ENCODE measurements at regions not wholly inside any gene's neighbourhood (a gene's known extent, or its start where the extent isn't known, plus 50 kb on each side); places are given as distances from the start of the nearest gene placed in this dataset.
A peak's percentile ranks its signal among the peaks of the same experiment; 100 is the strongest.

GRCh38 chr9:115587310-115587709, 469.4 kb upstream of the TNC start:
- Histone ChIP-seq H3K9me3 (replicated peaks) (peaks cover 5% of the 10 kb centered on the region; the same call in 1 of the 2 replicates), H3K4me3 (no peak overlapping the region), H3K36me3 (no peaks in the 10 kb centered on the region)

GRCh38 chr9:115590011-115590410, 472.1 kb upstream of the TNC start:
- DNase-seq = no peak
- H3K4me1 ChIP-seq = peaks cover 15% of the 10 kb centered on the region
- no peaks in the 10 kb centered on the region for H3K27me3 ChIP-seq
- H3K27ac ChIP-seq = no peak overlapping the region
- peaks cover 5% of the 10 kb centered on the region; the same call in 1 of the 2 replicates for H3K9me3 ChIP-seq (replicated peaks)
- no peaks in the 10 kb centered on the region for H3K36me3 ChIP-seq
- no peak overlapping the region for H3K4me3 ChIP-seq

More at GRCh38 chr9:115587310-115587709, 469.4 kb upstream of the TNC start:
- Histone ChIP-seq H3K27ac (no peak overlapping the region), H3K27me3 (no peaks in the 10 kb centered on the region), H3K4me1 (peaks cover 5% of the 10 kb centered on the region; the same call in 1 of the 2 replicates)
- DNase-seq = no peak

- peaks cover 5% of the 10 kb centered on the region; the same call in 1 of the 2 replicates for H3K9me3 ChIP-seq (replicated peaks)
- H3K4me1 ChIP-seq = peaks cover 24% of the 10 kb centered on the region
- no peak overlapping the region for H3K4me3 ChIP-seq
- no peaks in the 10 kb centered on the region for H3K27me3 ChIP-seq
- peak; percentile 88 to 96 for DNase-seq
- H3K27ac ChIP-seq = peak overlapping the region; percentile 1; the same call in 1 of the 2 replicates
- no peaks in the 10 kb centered on the region for H3K36me3 ChIP-seq
These were observed 473.6 kb upstream of the TNC start for GRCh38 chr9:115591584-115591984.

- Histone ChIP-seq H3K4me3 (no peak overlapping the region), H3K9me3 (replicated peaks) (peaks cover 5% of the 10 kb centered on the region; the same call in 1 of the 2 replicates), H3K36me3 (no peaks in the 10 kb centered on the region), H3K27me3 (no peaks in the 10 kb centered on the region), H3K27ac (no peak overlapping the region), H3K4me1 (peaks cover 25% of the 10 kb centered on the region)
- DNase-seq = peak; percentile 24 to 78
These were observed 475.7 kb upstream of the TNC start for GRCh38 chr9:115593587-115594091.

- H3K4me1 ChIP-seq = peaks cover 25% of the 10 kb centered on the region
- H3K9me3 ChIP-seq (replicated peaks) = no peaks in the 10 kb centered on the region; the same call in 1 of the 2 replicates
- peak in 1 of 2 experiments; percentile 31 for DNase-seq
- no peak overlapping the region for H3K27ac ChIP-seq
- H3K36me3 ChIP-seq = no peaks in the 10 kb centered on the region
- H3K27me3 ChIP-seq = no peaks in the 10 kb centered on the region
- no peak overlapping the region for H3K4me3 ChIP-seq
These were observed 476.6 kb upstream of the TNC start for GRCh38 chr9:115594557-115594956.

- H3K36me3 ChIP-seq = no peaks in the 10 kb centered on the region
- H3K27ac ChIP-seq = peak overlapping the region; percentile 55
- H3K4me1 ChIP-seq = peaks cover 25% of the 10 kb centered on the region
- H3K27me3 ChIP-seq = no peaks in the 10 kb centered on the region
- H3K9me3 ChIP-seq (replicated peaks) = no peaks in the 10 kb centered on the region
- DNase-seq = peak; percentile 81 to 90
- peak overlapping the region; percentile 44 for H3K4me3 ChIP-seq
These were observed 478.2 kb upstream of the TNC start for GRCh38 chr9:115596021-115596745.

- peak overlapping the region; percentile 44 for H3K4me3 ChIP-seq
- no peaks in the 10 kb centered on the region for H3K9me3 ChIP-seq (replicated peaks)
- H3K27me3 ChIP-seq = no peaks in the 10 kb centered on the region
- H3K27ac ChIP-seq = peak overlapping the region; percentile 55
- no peak for DNase-seq
- H3K36me3 ChIP-seq = no peaks in the 10 kb centered on the region
- peaks cover 22% of the 10 kb centered on the region for H3K4me1 ChIP-seq
These were observed 478.8 kb upstream of the TNC start for GRCh38 chr9:115596746-115597080.

GRCh38 chr9:115597330-115597895, 479.5 kb upstream of the TNC start:
- Histone ChIP-seq H3K4me3 (no peak overlapping the region), H3K9me3 (replicated peaks) (no peaks in the 10 kb centered on the region), H3K27me3 (no peaks in the 10 kb centered on the region), H3K36me3 (no peaks in the 10 kb centered on the region), H3K4me1 (peaks cover 22% of the 10 kb centered on the region), H3K27ac (no peak overlapping the region; the same call in 1 of the 2 replicates)
- no peak for DNase-seq

- no peaks in the 10 kb centered on the region for H3K27me3 ChIP-seq
- peaks cover 22% of the 10 kb centered on the region for H3K4me1 ChIP-seq
- no peak for DNase-seq
- H3K36me3 ChIP-seq = no peaks in the 10 kb centered on the region
- H3K4me3 ChIP-seq = no peak overlapping the region
- no peak overlapping the region for H3K27ac ChIP-seq
- no peaks in the 10 kb centered on the region for H3K9me3 ChIP-seq (replicated peaks)
These were observed 480.8 kb upstream of the TNC start for GRCh38 chr9:115598751-115599150.

- Histone ChIP-seq H3K4me1 (peaks cover 14% of the 10 kb centered on the region), H3K36me3 (no peaks in the 10 kb centered on the region), H3K4me3 (no peak overlapping the region), H3K27ac (no peak overlapping the region), H3K9me3 (replicated peaks) (no peaks in the 10 kb centered on the region), H3K27me3 (no peaks in the 10 kb centered on the region)
- no peak for DNase-seq
These were observed 481.9 kb upstream of the TNC start for GRCh38 chr9:115599898-115600297.

GRCh38 chr9:115601434-115601833, 483.5 kb upstream of the TNC start:
- Histone ChIP-seq H3K36me3 (no peaks in the 10 kb centered on the region), H3K4me1 (0 out of 2 replicates have a peak, but pooled peaks cover 2% of the 10 kb centered on the region), H3K9me3 (replicated peaks) (no peaks in the 10 kb centered on the region), H3K27me3 (no peaks in the 10 kb centered on the region), H3K27ac (no peak overlapping the region), H3K4me3 (no peak overlapping the region)
- no peak for DNase-seq

GRCh38 chr9:115604831-115605483, 487.0 kb upstream of the TNC start:
- H3K27me3 ChIP-seq = no peaks in the 10 kb centered on the region
- H3K36me3 ChIP-seq = no peaks in the 10 kb centered on the region
- H3K4me1 ChIP-seq = no peaks in the 10 kb centered on the region
- no peak overlapping the region for H3K4me3 ChIP-seq
- peak; percentile 9 to 28 for DNase-seq
- no peaks in the 10 kb centered on the region for H3K9me3 ChIP-seq (replicated peaks)
- no peak overlapping the region for H3K27ac ChIP-seq

GRCh38 chr9:115606838-115607237, 488.9 kb upstream of the TNC start:
- Histone ChIP-seq H3K27me3 (no peaks in the 10 kb centered on the region), H3K27ac (no peak overlapping the region), H3K4me1 (no peaks in the 10 kb centered on the region), H3K9me3 (replicated peaks) (peaks cover 5% of the 10 kb centered on the region; the same call in 1 of the 2 replicates), H3K4me3 (no peak overlapping the region), H3K36me3 (no peaks in the 10 kb centered on the region)
- no peak for DNase-seq

- Histone ChIP-seq H3K4me1 (peaks cover 21% of the 10 kb centered on the region), H3K36me3 (no peaks in the 10 kb centered on the region), H3K9me3 (replicated peaks) (peaks cover 5% of the 10 kb centered on the region; the same call in 1 of the 2 replicates), H3K27ac (peak overlapping the region; percentile 82), H3K27me3 (no peaks in the 10 kb centered on the region), H3K4me3 (no peak overlapping the region)
- no peak for DNase-seq
These were observed 496.5 kb upstream of the TNC start for GRCh38 chr9:115614326-115614999.
